ENCODE measurements at regions not wholly inside any gene's neighbourhood (a gene's known extent, or its start where the extent isn't known, plus 50 kb on each side); places are given as distances from the start of the nearest gene placed in this dataset.

GRCh38 chr9:10753474-10753873, 140.7 kb upstream of the PTPRD start:
- H3K9me3 Mint-ChIP-seq = peaks cover 36% of the 10 kb centered on the region
- no peak overlapping the region for H3K27ac Mint-ChIP-seq
- no peaks in the 10 kb centered on the region for H3K36me3 Mint-ChIP-seq (ENCODE audit: low read depth)
- H3K27me3 Mint-ChIP-seq (ENCODE audit: low read depth) = no peaks in the 10 kb centered on the region
- H3K4me3 Mint-ChIP-seq = no peak overlapping the region
- H3K4me1 Mint-ChIP-seq (ENCODE audit: low read depth) = no peaks in the 10 kb centered on the region

GRCh38 chr9:10764481-10764880, 151.7 kb upstream of the PTPRD start:
- Mint-ChIP-seq H3K27me3 (ENCODE audit: low read depth) (no peaks in the 10 kb centered on the region), H3K27ac (no peak overlapping the region), H3K36me3 (ENCODE audit: low read depth) (no peaks in the 10 kb centered on the region), H3K4me3 (no peak overlapping the region), H3K4me1 (ENCODE audit: low read depth) (no peaks in the 10 kb centered on the region), H3K9me3 (peaks cover 25% of the 10 kb centered on the region)

- Mint-ChIP-seq H3K4me1 (ENCODE audit: low read depth) (no peaks in the 10 kb centered on the region), H3K36me3 (ENCODE audit: low read depth) (no peaks in the 10 kb centered on the region), H3K4me3 (no peak overlapping the region), H3K9me3 (peaks cover 35% of the 10 kb centered on the region), H3K27me3 (ENCODE audit: low read depth) (no peaks in the 10 kb centered on the region), H3K27ac (no peak overlapping the region)
Measured at GRCh38 chr9:10773136-10773535, 160.3 kb upstream of the PTPRD start.

GRCh38 chr9:10774051-10774450, 161.2 kb upstream of the PTPRD start:
- peaks cover 34% of the 10 kb centered on the region for H3K9me3 Mint-ChIP-seq
- no peaks in the 10 kb centered on the region for H3K36me3 Mint-ChIP-seq (ENCODE audit: low read depth)
- no peaks in the 10 kb centered on the region for H3K27me3 Mint-ChIP-seq (ENCODE audit: low read depth)
- H3K4me3 Mint-ChIP-seq = no peak overlapping the region
- H3K27ac Mint-ChIP-seq = no peak overlapping the region
- no peaks in the 10 kb centered on the region for H3K4me1 Mint-ChIP-seq (ENCODE audit: low read depth)

DNA sequence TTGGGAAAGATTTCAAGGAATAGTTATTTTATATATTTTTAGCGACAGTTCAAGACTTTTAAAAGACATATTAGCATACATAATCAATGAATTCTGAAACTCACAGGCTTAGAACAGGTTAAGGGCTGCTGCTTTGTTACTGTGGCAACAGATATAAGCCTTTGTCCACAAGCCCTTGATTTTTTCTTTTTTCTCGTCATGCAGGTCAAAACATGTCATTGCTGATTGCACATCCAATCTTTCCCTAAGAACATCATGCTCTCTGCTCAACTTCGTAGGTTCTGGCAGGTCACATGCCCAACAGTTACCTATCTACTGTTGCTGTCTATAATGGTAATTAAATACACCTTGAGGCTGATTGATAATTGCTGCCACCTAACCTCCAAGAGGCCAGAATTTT, 172.5 kb upstream of the PTPRD start:
- Mint-ChIP-seq H3K9me3 (peaks cover 44% of the 10 kb centered on the region), H3K36me3 (ENCODE audit: low read depth) (no peaks in the 10 kb centered on the region), H3K27ac (no peak overlapping the region), H3K4me3 (no peak overlapping the region), H3K27me3 (ENCODE audit: low read depth) (no peaks in the 10 kb centered on the region), H3K4me1 (ENCODE audit: low read depth) (no peaks in the 10 kb centered on the region)

- Mint-ChIP-seq H3K27ac (no peak overlapping the region), H3K36me3 (ENCODE audit: low read depth) (no peaks in the 10 kb centered on the region), H3K4me3 (no peak overlapping the region), H3K9me3 (peaks cover 36% of the 10 kb centered on the region), H3K4me1 (ENCODE audit: low read depth) (no peaks in the 10 kb centered on the region), H3K27me3 (ENCODE audit: low read depth) (no peaks in the 10 kb centered on the region)
Measured at GRCh38 chr9:10793306-10793705, 180.5 kb upstream of the PTPRD start.

DNA sequence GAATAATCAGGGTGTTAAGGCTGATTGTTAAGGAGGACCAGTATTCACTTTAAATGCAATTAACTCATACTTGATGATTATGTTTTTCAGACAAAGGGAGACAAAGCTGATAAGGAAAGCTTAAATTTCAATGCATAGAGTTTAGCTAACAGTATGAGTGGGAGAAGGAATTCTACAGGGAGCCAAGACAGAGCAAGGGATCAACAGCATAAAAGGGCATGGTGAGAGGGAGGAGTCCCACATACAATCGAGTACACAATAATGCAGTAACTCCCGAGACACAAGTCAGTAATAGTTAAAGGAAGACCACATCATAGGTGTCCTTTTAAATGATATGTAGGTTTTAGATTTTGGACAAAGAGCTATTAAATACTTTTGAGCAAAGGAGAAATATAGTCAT, 191.7 kb upstream of the PTPRD start:
- H3K4me3 Mint-ChIP-seq = no peak overlapping the region
- H3K27ac Mint-ChIP-seq = no peak overlapping the region
- H3K9me3 Mint-ChIP-seq = peaks cover 19% of the 10 kb centered on the region
- H3K36me3 Mint-ChIP-seq (ENCODE audit: low read depth) = no peaks in the 10 kb centered on the region
- H3K27me3 Mint-ChIP-seq (ENCODE audit: low read depth) = no peaks in the 10 kb centered on the region
- no peaks in the 10 kb centered on the region for H3K4me1 Mint-ChIP-seq (ENCODE audit: low read depth)

GRCh38 chr9:10806868-10807267, 194.1 kb upstream of the PTPRD start:
- no peak overlapping the region for H3K27ac Mint-ChIP-seq
- H3K36me3 Mint-ChIP-seq (ENCODE audit: low read depth) = no peaks in the 10 kb centered on the region
- peaks cover 13% of the 10 kb centered on the region for H3K9me3 Mint-ChIP-seq
- no peak overlapping the region for H3K4me3 Mint-ChIP-seq
- H3K4me1 Mint-ChIP-seq (ENCODE audit: low read depth) = no peaks in the 10 kb centered on the region
- no peaks in the 10 kb centered on the region for H3K27me3 Mint-ChIP-seq (ENCODE audit: low read depth)

GRCh38 chr9:10818206-10818605, 205.4 kb upstream of the PTPRD start:
- H3K4me1 Mint-ChIP-seq (ENCODE audit: low read depth) = no peaks in the 10 kb centered on the region
- no peaks in the 10 kb centered on the region for H3K27me3 Mint-ChIP-seq (ENCODE audit: low read depth)
- no peak overlapping the region for H3K27ac Mint-ChIP-seq
- H3K4me3 Mint-ChIP-seq = no peak overlapping the region
- peaks cover 21% of the 10 kb centered on the region for H3K9me3 Mint-ChIP-seq
- H3K36me3 Mint-ChIP-seq (ENCODE audit: low read depth) = no peaks in the 10 kb centered on the region

- no peaks in the 10 kb centered on the region for H3K36me3 Mint-ChIP-seq (ENCODE audit: low read depth)
- H3K4me1 Mint-ChIP-seq (ENCODE audit: low read depth) = no peaks in the 10 kb centered on the region
- no peak overlapping the region for H3K4me3 Mint-ChIP-seq
- H3K9me3 Mint-ChIP-seq = peaks cover 13% of the 10 kb centered on the region
- no peaks in the 10 kb centered on the region for H3K27me3 Mint-ChIP-seq (ENCODE audit: low read depth)
- no peak overlapping the region for H3K27ac Mint-ChIP-seq
Measured at GRCh38 chr9:10835791-10836463, 223.1 kb upstream of the PTPRD start.

GRCh38 chr9:10843151-10843550, 230.3 kb upstream of the PTPRD start:
- Mint-ChIP-seq H3K27me3 (ENCODE audit: low read depth) (no peaks in the 10 kb centered on the region), H3K36me3 (ENCODE audit: low read depth) (no peaks in the 10 kb centered on the region), H3K9me3 (peaks cover 4% of the 10 kb centered on the region), H3K4me1 (ENCODE audit: low read depth) (no peaks in the 10 kb centered on the region), H3K27ac (no peak overlapping the region), H3K4me3 (no peak overlapping the region)

DNA sequence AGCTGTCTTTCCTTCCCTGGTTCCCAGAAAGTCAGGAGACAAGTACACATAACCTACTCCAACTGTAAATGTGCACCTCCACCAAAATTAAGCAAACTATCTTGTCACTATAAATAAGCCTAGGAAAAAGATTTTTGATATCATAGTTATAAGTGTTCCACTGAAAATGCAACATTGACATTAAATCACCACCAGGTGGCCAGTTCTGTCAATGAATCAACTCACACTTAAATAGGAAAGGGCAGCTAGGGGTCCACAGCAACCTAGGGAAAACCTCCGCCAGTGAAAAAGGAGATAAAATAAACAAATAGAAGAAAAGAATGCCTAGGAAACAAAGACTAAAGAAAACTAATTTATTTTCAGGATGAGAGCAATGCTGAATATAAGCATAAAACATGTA, 243.0 kb upstream of the PTPRD start:
- no peaks in the 10 kb centered on the region for H3K4me1 Mint-ChIP-seq (ENCODE audit: low read depth)
- peaks cover 35% of the 10 kb centered on the region for H3K9me3 Mint-ChIP-seq
- H3K4me3 Mint-ChIP-seq = no peak overlapping the region
- H3K27me3 Mint-ChIP-seq (ENCODE audit: low read depth) = no peaks in the 10 kb centered on the region
- no peaks in the 10 kb centered on the region for H3K36me3 Mint-ChIP-seq (ENCODE audit: low read depth)
- no peak overlapping the region for H3K27ac Mint-ChIP-seq

DNA sequence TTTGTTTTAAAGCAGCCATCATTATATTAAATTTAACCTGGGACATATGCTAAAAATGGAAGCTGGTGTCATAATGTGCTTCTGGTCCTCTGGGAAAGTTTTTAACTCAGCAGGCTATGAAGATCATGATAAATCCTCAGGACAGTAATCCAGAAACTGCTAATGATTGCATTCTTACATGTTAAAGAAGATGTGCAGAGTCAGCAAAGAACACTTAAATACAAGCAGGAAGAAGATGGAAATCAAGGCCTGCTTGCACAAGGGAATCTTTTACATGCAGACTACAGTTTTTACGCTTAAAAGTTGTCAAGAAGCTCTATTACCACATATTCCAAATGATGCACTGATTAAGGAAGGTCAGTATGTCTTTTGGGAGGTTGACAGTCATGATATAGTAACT, 246.0 kb upstream of the PTPRD start:
- Mint-ChIP-seq H3K9me3 (peaks cover 43% of the 10 kb centered on the region), H3K4me3 (no peak overlapping the region), H3K27ac (no peak overlapping the region), H3K27me3 (ENCODE audit: low read depth) (no peaks in the 10 kb centered on the region), H3K4me1 (ENCODE audit: low read depth) (no peaks in the 10 kb centered on the region), H3K36me3 (ENCODE audit: low read depth) (no peaks in the 10 kb centered on the region)

DNA sequence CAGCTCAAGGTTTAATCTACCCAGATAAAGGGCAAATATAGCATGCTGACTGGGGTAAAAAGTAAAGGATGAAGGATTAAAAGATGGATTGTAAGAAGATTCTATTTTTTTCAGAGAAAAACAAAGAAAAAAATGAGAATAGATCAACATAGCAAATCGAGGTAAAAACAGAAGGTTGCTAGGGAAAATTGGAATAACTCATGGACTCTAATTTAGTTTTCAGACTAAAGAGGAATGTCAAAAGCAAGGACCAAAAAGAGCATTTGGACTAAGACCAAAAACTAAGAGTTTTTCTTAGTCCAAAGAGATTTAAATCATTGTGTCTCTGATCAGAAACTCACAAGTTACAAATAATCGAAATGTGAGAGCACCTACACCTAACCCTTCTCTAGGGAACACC, 250.7 kb upstream of the PTPRD start:
- Mint-ChIP-seq H3K4me3 (no peak overlapping the region), H3K36me3 (ENCODE audit: low read depth) (no peaks in the 10 kb centered on the region), H3K27me3 (ENCODE audit: low read depth) (no peaks in the 10 kb centered on the region), H3K27ac (no peak overlapping the region), H3K4me1 (ENCODE audit: low read depth) (no peaks in the 10 kb centered on the region), H3K9me3 (peaks cover 27% of the 10 kb centered on the region)

DNA sequence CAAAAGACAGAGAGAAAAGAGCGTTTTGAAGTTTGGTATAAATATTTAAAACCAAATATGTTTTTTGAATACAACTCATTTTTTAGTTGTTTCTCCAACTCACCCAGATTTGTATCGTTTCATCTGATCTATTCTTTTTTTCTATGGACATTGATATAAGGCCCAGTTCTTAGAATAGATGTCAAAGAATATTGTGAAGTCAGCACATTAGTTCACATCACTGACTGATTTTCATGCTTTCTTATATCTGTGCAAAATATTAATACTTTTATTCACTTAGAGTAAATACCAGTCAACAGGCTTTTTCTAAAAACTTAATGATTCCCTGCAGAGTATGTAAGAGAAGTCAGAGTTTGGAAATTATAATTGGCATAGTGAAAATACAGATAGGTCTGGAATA, 254.4 kb upstream of the PTPRD start:
- no peak overlapping the region for H3K27ac Mint-ChIP-seq
- H3K9me3 Mint-ChIP-seq = peaks cover 18% of the 10 kb centered on the region
- H3K4me3 Mint-ChIP-seq = no peak overlapping the region
- no peaks in the 10 kb centered on the region for H3K27me3 Mint-ChIP-seq (ENCODE audit: low read depth)
- H3K4me1 Mint-ChIP-seq (ENCODE audit: low read depth) = no peaks in the 10 kb centered on the region
- no peaks in the 10 kb centered on the region for H3K36me3 Mint-ChIP-seq (ENCODE audit: low read depth)

GRCh38 chr9:10869687-10870086, 256.9 kb upstream of the PTPRD start:
- no peak overlapping the region for H3K4me3 Mint-ChIP-seq
- no peaks in the 10 kb centered on the region for H3K36me3 Mint-ChIP-seq (ENCODE audit: low read depth)

More at GRCh38 chr9:10869687-10870086, 256.9 kb upstream of the PTPRD start:
- H3K27me3 Mint-ChIP-seq (ENCODE audit: low read depth) = no peaks in the 10 kb centered on the region
- H3K27ac Mint-ChIP-seq = no peak overlapping the region
- peaks cover 9% of the 10 kb centered on the region for H3K9me3 Mint-ChIP-seq
- H3K4me1 Mint-ChIP-seq (ENCODE audit: low read depth) = no peaks in the 10 kb centered on the region
